SK-N-MC (cell line): ENCODE measurements at regions not wholly inside any gene's neighbourhood (a gene's known extent, or its start where the extent isn't known, plus 50 kb on each side); places are given as distances from the start of the nearest gene placed in this dataset.

Experiments
- DNase-seq: peaks from one replicate; pipeline ENCODE4 v3.0.0-alpha.2; 2011; ENCODE audit warnings: low read depth, low spot score
- H3K27ac ChIP-seq: fragments of 200-600 bp; sonication (generic); 2 replicates; pipeline ENCODE4 v1.5.1; 2016; ENCODE audit warnings: mixed run types
- H3K36me3 ChIP-seq: fragments of 200-600 bp; sonication (generic); 2 replicates; pipeline ENCODE4 v1.6.1; 2017; ENCODE audit warnings: antibody characterized with exemption, low read length, mixed read lengths; ENCODE audit not compliant: insufficient read depth
- H3K4me3 ChIP-seq: fragments of 200-600 bp; sonication (generic); 2 replicates; pipeline ENCODE4 v1.5.1; 2016
- H3K9ac ChIP-seq: fragments of 200-600 bp; sonication (generic); 2 replicates; pipeline ENCODE4 v1.8.0; 2017; ENCODE audit warnings: mixed run types, mixed read lengths; ENCODE audit not compliant: insufficient read length
- H3K9me3 ChIP-seq: fragments of 200-600 bp; sonication (generic); 2 replicates; pipeline ENCODE4 v1.6.1; 2017; ENCODE audit warnings: low read depth, mild to moderate bottlenecking, antibody characterized with exemption, low read length, moderate library complexity, mixed read lengths
- EZH2 ChIP-seq: fragments of 200-600 bp; sonication (generic); IDR thresholded peaks from one replicate; pipeline ENCODE4 v1.6.1; 2017; ENCODE audit warnings: antibody characterized with exemption
- FOXP2 ChIP-seq: optimal IDR thresholded peaks from 2 replicates; pipeline ENCODE3; 2011; ENCODE audit warnings: mild to moderate bottlenecking, moderate library complexity; ENCODE audit not compliant: insufficient read depth; ENCODE audit errors: extremely low read length, control extremely low read depth
- POLR2AphosphoS5 ChIP-seq: IDR thresholded peaks from 2 replicates; pipeline ENCODE4 v1.6.1; 2012; ENCODE audit warnings: mild to moderate bottlenecking, low read depth, low read length, borderline replicate concordance

GRCh38 chr13:50257646-50258045 lies 242.4 kb downstream of the KCNRG start:
- no peak overlapping the region for H3K27ac ChIP-seq
- no peak for DNase-seq
- H3K9ac ChIP-seq = no peak overlapping the region
- no peaks in the 10 kb centered on the region for H3K36me3 ChIP-seq
- no peaks in the 10 kb centered on the region for H3K9me3 ChIP-seq
- H3K4me3 ChIP-seq = no peak overlapping the region
- TF ChIP-seq FOXP2 (no peak), EZH2 (no peak), POLR2AphosphoS5 (no peak)

- H3K36me3 ChIP-seq = no peaks in the 10 kb centered on the region
- no peak for TF ChIP-seq FOXP2
- no peak for TF ChIP-seq POLR2AphosphoS5
- no peak for TF ChIP-seq EZH2
- no peak overlapping the region for H3K27ac ChIP-seq
- DNase-seq = no peak
- H3K4me3 ChIP-seq = no peak overlapping the region
- H3K9ac ChIP-seq = no peak overlapping the region
- no peaks in the 10 kb centered on the region for H3K9me3 ChIP-seq
Measured at GRCh38 chr13:50261130-50261901, 246.1 kb downstream of the KCNRG start.

- no peaks in the 10 kb centered on the region for H3K9me3 ChIP-seq
- DNase-seq = no peak
- TF ChIP-seq EZH2 = no peak
- H3K27ac ChIP-seq = no peak overlapping the region
- H3K4me3 ChIP-seq = no peak overlapping the region
- H3K36me3 ChIP-seq = no peaks in the 10 kb centered on the region
- no peak overlapping the region for H3K9ac ChIP-seq
Measured at GRCh38 chr13:50267066-50267465, 251.8 kb downstream of the KCNRG start.

GRCh38 chr13:50267917-50268316 lies 252.7 kb downstream of the KCNRG start:
- TF ChIP-seq FOXP2 (no peak), EZH2 (no peak), POLR2AphosphoS5 (no peak)

GRCh38 chr13:50268500-50268899 lies 253.3 kb downstream of the KCNRG start:
- no peak for TF ChIP-seq POLR2AphosphoS5
- no peak for TF ChIP-seq EZH2
- TF ChIP-seq FOXP2 = no peak
- Histone ChIP-seq H3K9ac (no peak overlapping the region), H3K27ac (no peak overlapping the region), H3K9me3 (no peaks in the 10 kb centered on the region), H3K36me3 (no peaks in the 10 kb centered on the region), H3K4me3 (no peak overlapping the region)
- DNase-seq = no peak

More at GRCh38 chr13:50267917-50268316, 252.7 kb downstream of the KCNRG start:
- no peak overlapping the region for H3K4me3 ChIP-seq
- no peaks in the 10 kb centered on the region for H3K36me3 ChIP-seq
- no peak overlapping the region for H3K27ac ChIP-seq
- no peak for DNase-seq
- no peak overlapping the region for H3K9ac ChIP-seq
- no peaks in the 10 kb centered on the region for H3K9me3 ChIP-seq

GRCh38 chr13:50274181-50274580 lies 258.9 kb downstream of the KCNRG start:
- no peak for DNase-seq
- TF ChIP-seq FOXP2 (no peak), EZH2 (no peak), POLR2AphosphoS5 (no peak)
- Histone ChIP-seq H3K9ac (no peak overlapping the region), H3K36me3 (no peaks in the 10 kb centered on the region), H3K27ac (no peak overlapping the region), H3K9me3 (no peaks in the 10 kb centered on the region), H3K4me3 (no peak overlapping the region)

- H3K27ac ChIP-seq = no peak overlapping the region
- no peak overlapping the region for H3K4me3 ChIP-seq
- no peak for DNase-seq
- no peak overlapping the region for H3K9ac ChIP-seq
- no peaks in the 10 kb centered on the region for H3K36me3 ChIP-seq
- no peaks in the 10 kb centered on the region for H3K9me3 ChIP-seq
- TF ChIP-seq EZH2 (no peak), FOXP2 (no peak), POLR2AphosphoS5 (no peak)
Measured at GRCh38 chr13:50275392-50276063, 260.3 kb downstream of the KCNRG start.

GRCh38 chr13:50276550-50276949 lies 261.3 kb downstream of the KCNRG start:
- Histone ChIP-seq H3K9ac (no peak overlapping the region), H3K36me3 (no peaks in the 10 kb centered on the region), H3K9me3 (no peaks in the 10 kb centered on the region), H3K4me3 (no peak overlapping the region), H3K27ac (no peak overlapping the region)
- TF ChIP-seq POLR2AphosphoS5 = no peak
- TF ChIP-seq FOXP2 = no peak
- TF ChIP-seq EZH2 = no peak
- DNase-seq = no peak
